ENCODE measurements at regions not wholly inside any gene's neighbourhood (a gene's known extent, or its start where the extent isn't known, plus 50 kb on each side); places are given as distances from the start of the nearest gene placed in this dataset.

DNA sequence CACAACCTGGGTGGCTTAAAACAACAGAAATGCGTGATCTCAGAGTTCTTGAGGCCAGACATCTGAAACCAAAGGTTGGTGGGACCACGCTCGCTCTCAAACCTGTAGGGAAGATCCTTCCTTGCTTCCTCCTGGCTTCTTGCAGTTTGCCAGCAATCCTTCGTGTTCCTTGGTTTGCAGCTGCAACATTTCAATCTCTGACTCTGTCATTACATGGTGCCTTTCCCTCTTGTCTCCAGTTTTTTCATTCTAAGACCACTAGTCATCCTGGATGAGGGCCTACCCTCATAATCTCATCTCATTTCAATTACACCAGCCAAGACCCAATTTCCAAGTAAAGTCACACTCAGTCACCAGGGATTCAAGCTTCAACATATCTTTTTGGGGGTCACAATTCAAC is 388.0 kb downstream of the GPM6A start:
- no peak for DNase-seq
- intact Hi-C loops (cut with DNase I) = no loop called here

DNA sequence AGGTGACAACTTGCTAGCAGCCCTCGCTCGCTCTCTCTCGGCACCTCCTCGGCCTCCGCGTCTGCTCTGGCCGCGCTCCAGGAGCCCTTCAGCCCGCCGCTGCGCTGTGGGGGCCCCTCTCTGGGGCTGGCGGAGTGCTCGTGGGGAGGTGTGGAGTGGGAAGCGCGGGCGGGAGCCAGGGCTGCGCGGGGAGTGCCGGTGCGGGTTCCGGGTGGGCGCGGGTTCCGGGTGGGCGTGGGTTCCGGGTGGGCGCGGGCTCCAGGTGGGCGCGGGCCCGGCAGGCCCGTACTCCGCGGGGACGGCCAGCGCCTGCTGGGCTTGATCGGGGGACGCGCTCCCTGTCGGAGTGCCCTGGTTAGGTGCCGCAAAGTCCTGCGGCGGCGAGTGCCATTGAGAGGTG is 384.3 kb downstream of the GPM6A start:
- intact Hi-C loops (cut with DNase I) = no loop called here
- DNase-seq = peak in 2 of 10 donors; percentile 59 to 80

DNA sequence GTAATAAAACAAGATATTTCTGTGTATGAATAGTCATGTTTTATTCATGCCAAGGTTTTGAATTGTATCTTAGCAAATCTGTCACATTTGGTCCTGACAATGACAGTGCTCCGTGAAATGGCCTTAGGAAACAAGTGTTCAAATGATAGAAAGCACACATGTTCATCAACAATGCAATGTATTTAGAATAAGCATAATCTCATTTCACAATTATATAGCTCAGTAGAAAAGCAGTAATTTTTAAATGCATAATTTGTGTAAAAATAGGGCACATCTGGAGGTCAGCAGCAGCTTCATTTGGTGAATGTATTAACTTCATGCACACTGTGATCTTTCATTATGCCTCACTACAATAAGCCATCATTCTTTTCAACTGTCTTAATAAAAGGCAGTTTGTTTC is 380.4 kb downstream of the GPM6A start:
- intact Hi-C loops (cut with DNase I) = no loop called here
- no peak for DNase-seq

DNA sequence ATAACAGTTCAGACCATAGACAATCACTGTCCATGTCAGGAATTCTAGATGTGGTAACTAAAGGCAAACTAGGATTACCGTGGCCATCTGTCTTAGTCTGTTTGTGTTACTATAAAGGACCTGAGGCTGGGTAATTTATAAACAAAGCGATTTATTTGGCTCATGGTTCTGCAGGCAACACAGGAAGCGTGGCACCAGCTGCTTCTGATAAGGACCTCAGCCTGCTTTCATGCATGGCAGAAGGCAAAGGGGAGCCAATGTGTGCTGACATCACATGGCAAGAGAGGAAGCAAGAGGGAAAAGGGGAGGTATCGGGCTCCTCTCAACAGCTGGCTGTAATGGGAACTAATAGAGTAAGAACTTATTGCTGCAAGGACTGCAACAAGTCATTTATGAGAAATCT is 376.7 kb downstream of the GPM6A start:
- no peak for DNase-seq
- intact Hi-C loops (cut with DNase I) = no loop called here

DNA sequence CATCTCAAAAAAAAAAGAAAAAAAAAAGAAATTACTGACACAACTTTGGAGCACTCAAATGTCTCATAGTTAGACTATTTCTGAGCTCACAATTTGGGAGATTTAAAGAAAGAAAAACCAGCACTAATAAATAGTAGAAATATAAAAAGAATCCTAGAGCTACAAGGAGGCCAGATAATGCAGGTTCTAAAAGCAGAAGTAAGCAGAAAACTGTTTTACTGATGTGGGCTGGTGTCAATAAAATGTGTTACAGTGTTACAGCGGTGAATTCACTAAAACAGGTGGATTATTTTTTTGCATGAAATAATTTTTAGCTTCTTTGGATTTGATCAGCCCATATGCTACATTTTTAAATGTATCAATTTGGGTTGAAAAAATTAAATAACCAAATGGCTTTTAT is 375.9 kb downstream of the GPM6A start:
- no peak for DNase-seq
- intact Hi-C loops (cut with DNase I) = no loop called here

DNA sequence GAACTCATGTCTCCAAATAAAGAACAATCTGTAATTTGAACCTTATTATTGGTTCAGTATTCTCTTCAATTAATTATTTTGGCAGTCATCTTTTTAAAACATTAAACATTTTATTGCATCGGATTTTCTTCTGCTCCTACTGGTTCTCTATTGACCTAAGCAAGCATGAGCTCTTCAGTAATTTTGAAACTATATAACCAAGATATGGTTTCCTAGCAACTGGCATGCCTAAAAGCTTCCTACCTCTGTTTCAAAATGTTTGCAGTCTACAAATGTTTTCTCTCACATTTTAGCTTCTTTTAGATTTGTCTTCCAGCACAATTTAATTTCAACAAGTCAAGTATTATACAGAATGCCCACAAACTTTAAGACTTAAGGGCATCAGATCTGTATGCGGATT is 371.3 kb downstream of the GPM6A start:
- DNase-seq = no peak
- intact Hi-C loops (cut with DNase I) = no loop called here

DNA sequence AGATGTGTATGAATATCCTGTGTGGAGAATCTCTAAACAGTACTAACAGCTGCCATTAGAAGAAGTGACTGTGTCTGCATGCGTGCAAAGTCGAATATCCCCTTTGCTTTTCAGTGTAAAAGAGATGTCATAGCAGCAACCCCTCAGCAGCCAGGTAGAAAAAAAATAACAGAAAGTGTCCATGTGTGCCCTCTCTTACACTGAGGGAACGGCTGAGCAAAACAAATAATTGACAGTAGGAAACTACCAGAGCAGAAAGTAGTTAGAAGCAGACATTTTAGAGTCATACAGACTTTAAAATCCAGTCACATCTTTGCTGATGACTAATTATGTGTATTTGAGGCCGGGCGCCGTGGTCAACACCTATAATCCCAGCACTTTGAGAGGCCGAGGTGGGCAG is 370.8 kb downstream of the GPM6A start:
- no peak for DNase-seq
- intact Hi-C loops (cut with DNase I) = no loop called here

DNA sequence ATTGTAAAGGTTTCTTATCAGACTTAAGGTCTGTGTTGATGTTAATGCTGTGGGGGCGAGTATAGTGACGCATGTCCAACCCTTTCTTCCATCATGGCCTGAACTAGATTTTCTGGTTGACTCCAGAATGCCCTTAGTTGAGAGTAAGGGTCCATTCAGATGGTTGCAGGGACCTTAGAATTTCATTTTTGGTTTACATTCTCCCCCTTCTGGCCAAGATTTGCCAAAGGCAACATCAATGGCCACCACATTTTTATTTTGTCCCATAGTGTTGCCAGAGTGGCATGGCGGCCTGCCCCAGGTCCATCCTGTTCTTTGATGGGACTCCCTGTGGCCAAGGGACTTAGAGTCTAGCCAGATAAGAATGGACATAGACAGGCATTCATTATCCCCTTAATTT is 368.5 kb downstream of the GPM6A start:
- intact Hi-C loops (cut with DNase I) = no loop called here
- no peak for DNase-seq

DNA sequence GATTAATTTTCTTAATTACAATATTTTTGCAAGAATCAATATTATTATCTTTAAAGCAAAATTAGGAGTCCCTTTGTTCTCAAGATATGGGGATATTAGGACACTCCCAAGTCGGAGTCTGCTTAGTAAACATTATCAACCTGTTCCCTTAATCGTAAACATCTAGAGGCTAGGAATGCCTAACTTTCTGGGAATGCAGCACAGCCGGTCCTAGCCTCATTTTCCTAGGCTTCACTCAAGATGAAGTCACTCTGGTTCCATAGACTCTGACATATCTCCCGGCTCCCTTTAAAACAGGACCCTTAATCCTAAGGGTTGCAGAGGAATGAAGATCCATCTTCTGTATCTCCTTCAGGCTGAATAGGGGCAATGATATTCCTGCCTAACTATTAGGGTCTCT is 367.6 kb downstream of the GPM6A start:
- no peak for DNase-seq
- intact Hi-C loops (cut with DNase I) = no loop called here

DNA sequence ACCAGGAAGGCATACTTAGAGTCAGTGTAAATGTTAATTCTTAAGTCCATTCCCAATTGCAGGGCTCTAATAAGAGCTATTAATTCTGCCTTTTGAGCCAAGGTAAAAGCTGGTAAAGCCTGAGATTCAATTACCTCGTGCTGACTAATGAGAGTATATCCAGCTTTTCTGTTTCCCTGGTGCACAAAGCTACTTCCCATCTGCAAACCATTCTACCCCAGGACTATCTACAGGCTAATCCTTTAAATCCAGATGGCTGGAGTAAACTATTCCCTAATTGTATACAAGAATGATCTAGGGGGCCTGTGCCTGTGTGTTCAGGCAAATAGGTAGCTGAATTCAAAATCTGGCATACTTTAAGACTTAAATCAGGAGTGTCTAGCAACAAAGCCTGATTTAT is 365.0 kb downstream of the GPM6A start:
- intact Hi-C loops (cut with DNase I) = no loop called here
- DNase-seq = no peak

DNA sequence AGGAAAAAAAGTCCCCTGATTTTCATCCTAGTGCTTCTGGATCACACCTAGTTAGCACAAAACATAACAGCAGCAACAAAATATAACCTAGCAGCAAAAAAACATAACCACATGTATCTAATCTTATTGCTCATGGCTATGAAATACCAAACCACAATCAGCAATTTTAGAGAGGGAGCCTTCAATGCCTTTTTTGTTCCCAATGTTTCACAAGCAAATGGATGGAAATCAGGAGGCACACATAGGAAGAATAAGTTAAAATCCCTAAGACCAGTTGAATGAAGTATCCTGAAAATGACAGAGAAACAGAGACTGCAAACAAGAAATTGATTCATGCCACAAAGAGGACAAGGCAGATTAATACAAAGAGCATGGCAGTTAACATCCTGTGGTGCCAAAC is 361.6 kb downstream of the GPM6A start:
- DNase-seq = no peak
- intact Hi-C loops (cut with DNase I) = no loop called here

DNA sequence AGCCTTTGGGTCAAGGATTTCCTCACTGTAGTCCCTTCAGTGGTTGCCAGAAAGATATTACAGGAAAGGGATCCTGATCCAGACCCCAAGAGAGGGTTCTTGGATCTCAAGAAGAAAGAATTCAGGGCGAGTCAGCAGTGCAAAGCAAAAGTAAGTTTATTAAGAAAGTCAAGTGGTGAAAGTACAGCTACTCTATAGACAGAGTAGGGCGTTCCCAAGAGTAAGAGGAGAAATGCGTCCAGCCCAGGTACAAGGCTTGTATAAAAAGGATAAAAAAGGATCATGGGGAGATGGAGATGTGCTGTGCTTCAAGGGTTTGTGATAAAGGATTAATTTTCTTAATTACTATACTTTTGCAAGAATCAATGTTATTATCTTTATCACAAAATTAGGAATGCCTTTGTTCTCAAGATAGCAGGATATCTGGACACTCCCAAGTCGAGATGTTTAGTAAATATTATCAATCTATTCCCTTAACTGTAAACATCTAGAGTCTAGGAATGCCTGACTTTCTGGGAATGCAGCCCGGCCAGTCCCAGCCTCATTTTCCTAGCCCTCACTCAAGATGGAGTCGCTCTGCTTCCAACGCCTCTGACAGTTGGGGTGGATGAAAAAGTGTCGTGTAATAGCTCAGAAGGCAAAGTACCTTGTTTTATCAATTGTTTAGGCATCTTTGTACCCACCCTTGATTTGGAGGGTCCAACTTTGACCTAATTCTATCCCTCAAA is 360.7 kb downstream of the GPM6A start:
- no peak for DNase-seq
- intact Hi-C loops (cut with DNase I) = no loop called here

DNA sequence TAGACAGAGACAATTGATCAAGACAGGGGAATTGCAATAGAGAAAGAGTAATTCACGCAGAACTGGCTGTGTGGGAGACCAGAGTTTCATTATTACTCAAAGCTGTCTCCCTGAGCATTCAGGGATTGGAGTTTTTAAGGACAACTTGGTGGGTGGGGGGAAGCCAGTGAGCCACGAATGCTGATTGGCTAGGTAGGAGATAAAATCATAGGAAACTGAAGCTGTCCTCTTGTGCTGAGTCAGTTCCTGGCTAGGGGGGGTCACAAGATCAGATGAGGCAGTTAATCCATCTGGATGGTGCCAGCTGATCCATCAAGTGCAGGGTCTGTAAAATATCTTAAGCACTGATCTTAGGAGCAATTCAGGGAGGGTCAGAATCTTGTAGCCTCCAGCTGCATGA is 358.6 kb downstream of the GPM6A start:
- DNase-seq = no peak
- intact Hi-C loops (cut with DNase I) = no loop called here

DNA sequence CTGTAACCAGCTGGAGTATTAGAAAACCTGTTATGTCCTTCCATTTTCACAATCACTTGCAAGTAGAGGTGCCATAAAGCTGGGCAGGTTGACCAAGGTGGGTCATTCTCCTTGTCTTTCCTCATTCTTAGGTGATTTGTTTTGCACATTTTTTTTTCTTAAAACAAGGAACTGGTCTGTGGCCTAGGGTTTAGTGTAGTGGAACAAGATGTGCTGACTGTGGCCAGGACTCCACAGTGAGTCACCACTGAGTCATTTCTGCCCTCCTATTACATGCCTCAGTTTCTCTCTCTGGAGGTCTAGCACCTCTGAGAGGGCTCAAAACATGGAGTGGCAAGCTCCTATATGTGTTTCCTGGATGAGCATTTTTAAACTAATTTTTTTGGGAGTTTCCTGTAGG is 355.9 kb downstream of the GPM6A start:
- DNase-seq = no peak
- intact Hi-C loops (cut with DNase I) = no loop called here

DNA sequence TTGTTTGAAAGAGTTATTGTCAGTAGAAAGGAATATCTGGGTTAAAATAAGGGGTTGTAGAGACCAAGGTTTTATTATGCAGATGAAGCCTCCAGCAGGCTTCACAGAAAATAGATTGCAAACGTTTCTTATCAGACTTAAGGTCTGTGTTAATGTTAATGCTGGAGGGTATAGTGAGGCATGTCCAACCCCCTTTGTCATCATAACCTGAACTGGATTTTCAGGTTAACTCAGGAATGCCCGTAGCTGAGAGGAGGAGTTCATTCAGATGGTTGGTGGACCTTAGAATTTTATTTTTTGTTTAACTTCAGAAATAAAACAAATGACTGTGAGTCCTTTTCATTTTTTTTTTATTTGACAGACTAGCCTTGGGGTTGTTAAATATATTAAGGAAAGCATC is 354.1 kb downstream of the GPM6A start:
- no peak for DNase-seq
- intact Hi-C loops (cut with DNase I) = no loop called here

DNA sequence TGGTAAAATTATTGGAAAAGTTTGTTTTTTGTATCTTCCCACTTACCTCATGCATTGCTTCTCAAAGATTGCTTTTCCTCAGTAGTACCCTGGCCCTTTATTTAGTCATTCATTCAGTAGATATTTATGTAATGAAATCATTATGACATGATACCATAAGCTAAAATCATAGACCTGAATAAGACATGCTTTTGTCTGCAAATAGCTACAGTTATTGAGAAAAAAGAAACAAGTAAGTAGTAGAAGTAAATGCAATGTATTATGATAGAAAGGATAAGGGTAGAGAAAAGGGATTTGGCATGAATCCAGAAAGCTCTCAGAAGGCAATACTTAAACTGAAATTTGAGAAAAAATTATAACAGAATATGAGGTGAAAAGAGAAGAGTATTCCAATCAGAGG is 352.5 kb downstream of the GPM6A start:
- DNase-seq = no peak

DNA sequence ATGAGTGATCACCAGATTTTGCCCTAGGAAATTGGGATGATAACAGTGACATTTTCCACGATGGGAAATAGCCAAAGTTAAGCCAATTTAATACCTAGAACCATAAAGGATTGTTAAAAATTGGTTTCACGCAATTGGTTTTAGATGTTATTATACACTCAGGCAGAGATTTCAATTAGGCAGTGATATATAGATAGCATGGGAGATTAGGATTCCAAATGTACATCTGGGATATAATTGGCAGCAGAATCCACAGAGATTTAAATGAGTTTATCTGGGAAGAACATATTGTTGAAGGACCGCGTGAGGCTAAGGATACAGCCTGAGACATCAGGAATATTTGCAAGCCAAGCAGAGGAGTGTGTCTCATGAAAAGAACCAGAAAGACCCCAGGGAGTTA is 351.6 kb downstream of the GPM6A start:
- intact Hi-C loops (cut with DNase I) = no loop called here
- DNase-seq = no peak

More for the DNA sequence above, 352.5 kb downstream of the GPM6A start:
- intact Hi-C loops (cut with DNase I) = no loop called here

DNA sequence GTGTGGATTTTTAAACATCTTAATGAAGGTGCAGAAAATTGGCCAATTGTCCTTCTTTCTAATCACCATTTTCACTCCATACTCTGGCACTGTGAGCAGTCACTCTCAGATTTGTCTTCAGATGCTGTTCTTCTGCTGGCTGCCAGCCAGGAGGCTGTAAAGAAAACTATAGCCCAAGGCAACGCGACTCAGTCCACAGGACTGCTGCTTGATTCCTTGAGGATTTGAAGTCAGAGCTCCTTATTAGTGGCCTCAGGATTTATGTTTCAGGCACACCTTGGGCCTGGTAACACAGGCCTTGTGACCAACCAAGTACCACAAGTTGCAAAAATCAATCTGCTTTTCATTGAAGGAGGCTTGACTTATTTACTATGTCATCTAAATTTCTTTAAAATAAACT is 342.6 kb downstream of the GPM6A start:
- intact Hi-C loops (cut with DNase I) = no loop called here
- no peak for DNase-seq

DNA sequence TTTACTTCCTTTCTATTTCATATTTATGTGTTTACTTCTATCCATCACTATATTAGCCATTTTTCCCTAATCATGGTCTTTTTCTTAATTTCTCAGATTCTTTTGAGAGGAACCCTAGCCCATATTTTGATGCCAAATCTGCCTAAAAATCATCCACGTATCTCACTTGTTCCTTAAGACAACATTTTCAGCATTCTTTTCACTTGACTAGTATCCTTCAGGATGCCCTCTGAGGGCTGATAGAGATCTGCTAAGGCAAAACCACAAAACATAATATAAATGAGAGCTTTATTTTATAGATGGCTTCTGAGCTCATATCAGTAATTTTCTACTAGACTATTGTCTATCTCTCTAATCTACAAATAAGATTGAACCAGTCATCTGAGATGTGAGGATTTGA is 341.9 kb downstream of the GPM6A start:
- intact Hi-C loops (cut with DNase I) = no loop called here
- no peak for DNase-seq

DNA sequence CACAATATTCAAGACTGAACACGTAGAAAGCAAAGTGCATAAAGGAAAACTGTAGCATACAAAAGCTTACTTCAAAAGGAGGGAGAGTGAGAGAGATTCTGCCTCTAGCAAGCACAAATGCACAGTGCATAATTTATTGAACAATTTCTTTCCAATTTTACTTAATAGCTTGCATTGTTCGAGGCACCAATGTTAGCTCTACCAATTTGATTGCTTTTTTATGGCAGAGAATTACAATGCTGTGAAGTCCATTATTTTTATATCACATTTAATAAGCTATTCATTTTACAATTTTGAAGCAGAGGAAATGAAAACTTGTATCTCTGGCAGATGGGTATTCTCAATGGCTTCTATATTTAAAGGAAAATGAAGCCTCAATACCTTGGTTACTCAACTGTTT is 331.7 kb downstream of the GPM6A start:
- DNase-seq = no peak
- intact Hi-C loops (cut with DNase I) = no loop called here

DNA sequence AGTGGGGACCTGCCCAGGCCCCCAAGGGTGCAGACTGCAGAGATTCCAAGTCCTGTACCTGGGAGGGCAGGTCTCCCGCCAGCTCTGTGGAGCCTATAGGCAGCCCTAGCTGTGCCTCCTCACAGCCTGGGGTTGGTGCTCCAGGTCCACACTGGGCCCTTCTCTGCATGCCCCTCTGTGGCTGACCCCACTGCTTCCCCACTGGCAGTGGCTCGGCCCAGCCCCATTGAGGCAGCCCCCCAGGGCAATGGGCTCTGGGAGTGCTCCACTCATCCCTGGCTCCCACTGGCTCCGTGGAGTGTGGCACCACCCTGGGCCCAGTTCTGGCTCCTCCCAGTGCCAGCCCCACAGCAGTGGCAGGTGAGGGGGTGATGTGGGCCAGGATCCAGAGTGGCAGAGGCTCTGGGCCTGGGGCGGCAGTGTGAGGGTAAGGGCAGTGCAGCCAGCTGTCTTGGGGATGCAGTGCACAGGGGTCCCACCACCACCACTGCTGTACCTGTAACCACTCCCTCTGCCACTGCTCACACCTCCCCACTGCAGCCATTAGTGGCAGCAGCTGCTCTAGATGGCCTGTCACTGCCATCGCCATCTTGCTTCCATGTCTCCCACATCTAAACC is 312.2 kb downstream of the GPM6A start:
- peak in 1 of 10 donors; percentile 72 for DNase-seq
- intact Hi-C loops (cut with DNase I) = no loop called here

DNA sequence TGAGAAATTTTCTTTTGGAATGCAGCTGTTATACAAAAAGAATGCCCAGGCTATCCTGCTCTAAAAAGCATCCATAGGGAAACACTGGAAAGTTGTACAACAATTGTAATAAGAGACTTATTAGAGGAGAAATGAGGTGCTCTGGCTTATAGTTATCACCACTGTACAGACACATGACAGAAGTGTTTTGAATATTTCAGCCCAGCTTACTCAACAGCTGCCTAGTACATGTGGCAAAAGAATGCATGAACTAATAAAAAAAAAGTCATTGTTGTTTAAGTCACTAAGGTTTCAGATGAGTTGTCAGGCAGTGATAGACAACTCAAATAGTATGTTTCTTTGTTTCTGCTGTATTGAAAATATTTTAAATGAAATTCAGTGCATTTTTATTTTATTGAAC is 307.7 kb downstream of the GPM6A start:
- no peak for DNase-seq
- intact Hi-C loops (cut with DNase I) = no loop called here

DNA sequence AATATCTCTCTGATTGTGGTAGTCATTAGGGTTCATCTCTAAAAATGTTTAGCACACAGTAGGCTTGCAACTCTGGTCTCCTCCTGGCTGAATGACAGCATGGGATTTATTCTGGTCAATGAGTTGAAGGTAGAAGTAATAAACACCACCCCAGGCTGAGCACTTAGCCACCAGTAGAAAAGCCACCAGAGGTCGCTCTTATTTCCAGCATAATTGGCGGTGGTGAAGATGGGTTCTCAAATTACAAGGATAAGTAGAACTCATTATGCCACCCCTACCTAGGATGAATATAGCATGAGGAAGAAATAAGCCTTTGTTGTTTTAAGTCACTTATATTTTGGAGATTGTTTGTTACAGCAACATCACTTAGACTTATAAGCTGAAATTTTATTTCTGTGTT is 302.7 kb downstream of the GPM6A start:
- intact Hi-C loops (cut with DNase I) = no loop called here
- no peak for DNase-seq
